ENCODE measurements at regions not wholly inside any gene's neighbourhood (a gene's known extent, or its start where the extent isn't known, plus 50 kb on each side); places are given as distances from the start of the nearest gene placed in this dataset.

DNA sequence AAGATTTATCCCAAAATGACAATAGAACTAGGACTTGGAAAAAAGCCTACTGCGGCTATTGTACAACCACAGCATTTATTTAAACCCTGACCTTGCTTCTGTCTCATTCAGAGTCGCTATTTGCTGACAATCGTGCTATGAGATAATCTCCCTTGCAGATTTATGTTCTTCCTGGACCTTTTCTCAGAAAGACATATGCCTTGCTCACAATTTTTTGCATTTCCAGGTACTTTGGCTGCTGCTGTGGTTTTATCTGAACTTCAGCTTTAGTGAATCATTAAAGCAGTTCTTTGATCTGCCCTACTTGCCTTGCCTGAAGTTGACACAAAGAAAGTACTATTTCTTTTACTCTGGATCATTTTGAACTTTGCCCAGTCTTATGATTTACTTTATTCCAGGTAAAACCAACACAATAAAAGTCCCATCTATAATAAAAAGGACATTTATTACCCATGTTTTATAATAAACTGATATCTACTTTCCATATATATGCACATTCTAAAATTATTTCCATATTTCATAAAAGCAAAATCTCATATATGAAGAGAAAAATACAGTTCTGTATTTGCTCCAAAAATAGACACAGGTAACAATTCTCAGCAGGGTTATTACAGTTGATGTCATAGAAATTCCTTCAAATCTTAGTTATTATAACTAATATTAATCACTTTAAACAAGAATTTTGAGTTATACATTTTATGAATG is 63.4 kb upstream of the CARD18 start:
- no peak for DNase-seq (ENCODE audit: extremely low read depth in 1 of 4, low spot score in 3 of 4)
- no peaks in the 10 kb centered on the region for H3K27me3 ChIP-seq (ENCODE audit: control insufficient read depth in 2 of 2, insufficient read depth in 2 of 2, low read length in 2 of 2)
- no peaks in the 10 kb centered on the region for H3K79me2 ChIP-seq (ENCODE audit: control insufficient read depth, insufficient read depth, low read length)
- H4K20me1 ChIP-seq (replicated peaks; ENCODE audit: control insufficient read depth, insufficient read depth, low read length) = no peaks in the 10 kb centered on the region
- ChIA-PET POLR2A (no interaction called here), CTCF (ENCODE audit: low intra/inter-chr PET ratio) (no interaction called here)
- no peaks in the 10 kb centered on the region for H3K9me1 ChIP-seq (ENCODE audit: control insufficient read depth, insufficient read depth, low read length)
- FAIRE-seq = no peak
- no TSS peak for BruUV-seq (replicated peaks)
- no peak overlapping the region for H2AFZ ChIP-seq (ENCODE audit: low read depth, low read length)
- no peaks in the 10 kb centered on the region for H3K4me1 ChIP-seq (replicated peaks in 1 of 2; ENCODE audit: control insufficient read depth in 2 of 2, insufficient read depth in 2 of 2, low read length in 2 of 2)
- ATAC-seq = no peak
- 6% methylated on average over 3 of the region's 3 CpGs for WGBS (ENCODE audit: insufficient coverage, low coverage, missing lambda C conversion rate)
- peak; percentile 7 for TF ChIP-seq MEIS2 (IDR thresholded peaks at IDR 0.05; ENCODE audit: partially characterized antibody)
- no peak for TF ChIP-seq RAD51 (IDR thresholded peaks at IDR 0.05; ENCODE audit: borderline replicate concordance, low read depth)
- no peak for TF ChIP-seq NCOA6 (IDR thresholded peaks at IDR 0.05)
- intact Hi-C loops (cut with micrococcal nuclease) = no loop called here
- in situ Hi-C loops (cut with MboI) = no loop called here
- no peaks in the 10 kb centered on the region for H3K36me3 ChIP-seq (ENCODE audit: control insufficient read depth, insufficient read depth, low read length)
- no peak overlapping the region for H3K9ac ChIP-seq (ENCODE audit: insufficient read depth in 1 of 2, low read depth in 2 of 2, low read length in 2 of 2)
- H3K9me3 ChIP-seq (replicated peaks; ENCODE audit: control insufficient read depth, insufficient read depth, low read depth, low read length) = no peaks in the 10 kb centered on the region; the same call in 1 of the 2 replicates
- no peak overlapping the region for H3K4me3 ChIP-seq
- H3K27ac ChIP-seq (ENCODE audit: extremely low read depth, low read depth, low read length) = no peak overlapping the region
- no peak overlapping the region for H3K4me2 ChIP-seq (ENCODE audit: insufficient read depth, low read length)

DNA sequence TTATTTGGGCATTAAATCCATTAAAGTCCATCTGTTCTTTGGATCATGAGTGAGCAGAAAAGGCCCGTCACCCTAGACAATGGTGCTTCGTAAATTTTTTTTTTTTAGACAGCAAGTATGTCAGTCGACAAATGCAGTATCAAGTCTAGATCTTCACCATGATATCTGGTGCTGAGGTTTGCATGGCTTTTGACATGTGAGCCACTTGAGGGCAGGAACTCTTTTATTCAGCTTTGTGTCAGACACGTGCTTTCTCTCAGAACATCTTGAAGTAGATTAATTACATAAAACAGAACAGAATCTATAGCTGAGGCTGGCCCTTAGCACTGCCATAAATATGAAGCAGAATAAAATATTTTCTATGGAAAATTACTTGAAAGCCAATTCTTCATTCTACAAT is 62.9 kb upstream of the CARD18 start:
- Histone ChIP-seq H3K4me1 (replicated peaks in 1 of 2; ENCODE audit: control insufficient read depth in 2 of 2, insufficient read depth in 2 of 2, low read length in 2 of 2) (no peaks in the 10 kb centered on the region), H3K4me2 (ENCODE audit: insufficient read depth, low read length) (no peak overlapping the region)
- TF ChIP-seq TAF9B (IDR thresholded peaks at IDR 0.05; ENCODE audit: partially characterized antibody) (no peak), JUNB (CRISPR knock-in tag; conservative IDR thresholded peaks at IDR 0.05) (no peak), KLF6 (CRISPR knock-in tag; IDR thresholded peaks at IDR 0.05; ENCODE audit: borderline replicate concordance) (no peak)
- TF ChIP-seq, protein P1, sequence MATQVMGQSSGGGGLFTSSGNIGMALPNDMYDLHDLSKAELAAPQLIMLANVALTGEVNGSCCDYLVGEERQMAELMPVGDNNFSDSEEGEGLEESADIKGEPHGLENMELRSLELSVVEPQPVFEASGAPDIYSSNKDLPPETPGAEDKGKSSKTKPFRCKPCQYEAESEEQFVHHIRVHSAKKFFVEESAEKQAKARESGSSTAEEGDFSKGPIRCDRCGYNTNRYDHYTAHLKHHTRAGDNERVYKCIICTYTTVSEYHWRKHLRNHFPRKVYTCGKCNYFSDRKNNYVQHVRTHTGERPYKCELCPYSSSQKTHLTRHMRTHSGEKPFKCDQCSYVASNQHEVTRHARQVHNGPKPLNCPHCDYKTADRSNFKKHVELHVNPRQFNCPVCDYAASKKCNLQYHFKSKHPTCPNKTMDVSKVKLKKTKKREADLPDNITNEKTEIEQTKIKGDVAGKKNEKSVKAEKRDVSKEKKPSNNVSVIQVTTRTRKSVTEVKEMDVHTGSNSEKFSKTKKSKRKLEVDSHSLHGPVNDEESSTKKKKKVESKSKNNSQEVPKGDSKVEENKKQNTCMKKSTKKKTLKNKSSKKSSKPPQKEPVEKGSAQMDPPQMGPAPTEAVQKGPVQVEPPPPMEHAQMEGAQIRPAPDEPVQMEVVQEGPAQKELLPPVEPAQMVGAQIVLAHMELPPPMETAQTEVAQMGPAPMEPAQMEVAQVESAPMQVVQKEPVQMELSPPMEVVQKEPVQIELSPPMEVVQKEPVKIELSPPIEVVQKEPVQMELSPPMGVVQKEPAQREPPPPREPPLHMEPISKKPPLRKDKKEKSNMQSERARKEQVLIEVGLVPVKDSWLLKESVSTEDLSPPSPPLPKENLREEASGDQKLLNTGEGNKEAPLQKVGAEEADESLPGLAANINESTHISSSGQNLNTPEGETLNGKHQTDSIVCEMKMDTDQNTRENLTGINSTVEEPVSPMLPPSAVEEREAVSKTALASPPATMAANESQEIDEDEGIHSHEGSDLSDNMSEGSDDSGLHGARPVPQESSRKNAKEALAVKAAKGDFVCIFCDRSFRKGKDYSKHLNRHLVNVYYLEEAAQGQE (IDR thresholded peaks at IDR 0.05; ENCODE audit: borderline replicate concordance) = no peak
- TF ChIP-seq, protein P1 (CRISPR knock-in tag; IDR thresholded peaks at IDR 0.05; ENCODE audit: low read depth) = no peak

More for the DNA sequence above, 62.9 kb upstream of the CARD18 start:
- no TSS peak for BruUV-seq (replicated peaks)
- no peaks in the 10 kb centered on the region for H4K20me1 ChIP-seq (replicated peaks; ENCODE audit: control insufficient read depth, insufficient read depth, low read length)
- CTCF ChIA-PET (ENCODE audit: low intra/inter-chr PET ratio) = no interaction called here
- H3K9me1 ChIP-seq (ENCODE audit: control insufficient read depth, insufficient read depth, low read length) = no peaks in the 10 kb centered on the region
- intact Hi-C loops (cut with micrococcal nuclease) = no loop called here
- H3K36me3 ChIP-seq (ENCODE audit: control insufficient read depth, insufficient read depth, low read length) = no peaks in the 10 kb centered on the region
- no peaks in the 10 kb centered on the region for H3K27me3 ChIP-seq (ENCODE audit: control insufficient read depth in 2 of 2, insufficient read depth in 2 of 2, low read length in 2 of 2)
- DNase-seq (ENCODE audit: extremely low read depth in 1 of 4, low spot score in 3 of 4) (no peak), ATAC-seq (no peak), FAIRE-seq (no peak)
- in situ Hi-C loops (cut with MboI) = no loop called here
- POLR2A ChIA-PET = no interaction called here
- no peaks in the 10 kb centered on the region; the same call in 1 of the 2 replicates for H3K9me3 ChIP-seq (replicated peaks; ENCODE audit: control insufficient read depth, insufficient read depth, low read depth, low read length)
- H2AFZ ChIP-seq (ENCODE audit: low read depth, low read length) = no peak overlapping the region
- H3K4me3 ChIP-seq = no peak overlapping the region
- H3K9ac ChIP-seq (ENCODE audit: insufficient read depth in 1 of 2, low read depth in 2 of 2, low read length in 2 of 2) = no peak overlapping the region
- no peaks in the 10 kb centered on the region for H3K79me2 ChIP-seq (ENCODE audit: control insufficient read depth, insufficient read depth, low read length)
- WGBS (ENCODE audit: insufficient coverage, low coverage, missing lambda C conversion rate) = 0% methylated on average over 4 of the region's 4 CpGs
- no peak overlapping the region for H3K27ac ChIP-seq (ENCODE audit: extremely low read depth, low read depth, low read length)
